ENCODE measurements at regions not wholly inside any gene's neighbourhood (a gene's known extent, or its start where the extent isn't known, plus 50 kb on each side); places are given as distances from the start of the nearest gene placed in this dataset.

GRCh38 chr14:61894452-61895077, 132.3 kb downstream of the SNAPC1 start:
- peak; percentile 76 for DNase-seq

- DNase-seq, result no peak
These were observed 135.1 kb downstream of the SNAPC1 start for GRCh38 chr14:61897300-61897699.

GRCh38 chr14:61898568-61898967, 136.3 kb downstream of the SNAPC1 start:
- DNase-seq, result no peak

GRCh38 chr14:61899497-61899896, 137.3 kb downstream of the SNAPC1 start:
- no peak for DNase-seq

- DNase-seq, result no peak
These were observed 142.7 kb downstream of the SNAPC1 start for GRCh38 chr14:61904946-61905345.

GRCh38 chr14:61911574-61911973, 149.4 kb downstream of the SNAPC1 start:
- no peak for DNase-seq

- no peak for DNase-seq
These were observed 156.8 kb downstream of the SNAPC1 start for GRCh38 chr14:61918998-61919397.

GRCh38 chr14:61923348-61923747, 161.1 kb downstream of the SNAPC1 start:
- no peak for DNase-seq

GRCh38 chr14:61925043-61925442, 162.8 kb downstream of the SNAPC1 start:
- DNase-seq, result no peak

- DNase-seq, result no peak
These were observed 163.7 kb downstream of the SNAPC1 start for GRCh38 chr14:61925732-61926435.

- DNase-seq, result no peak
These were observed 164.8 kb downstream of the SNAPC1 start for GRCh38 chr14:61927060-61927459.

GRCh38 chr14:61927520-61927919, 165.3 kb downstream of the SNAPC1 start:
- DNase-seq, result no peak

GRCh38 chr14:61928300-61928699, 166.1 kb downstream of the SNAPC1 start:
- DNase-seq, result no peak

GRCh38 chr14:61928701-61929100, 166.5 kb downstream of the SNAPC1 start:
- no peak for DNase-seq

GRCh38 chr14:61929651-61930050, 167.4 kb downstream of the SNAPC1 start:
- DNase-seq, result no peak

- no peak for DNase-seq
These were observed 168.1 kb downstream of the SNAPC1 start for GRCh38 chr14:61930101-61930857.

- no peak for DNase-seq
These were observed 170.8 kb downstream of the SNAPC1 start for GRCh38 chr14:61932974-61933373.

GRCh38 chr14:61934385-61934784, 172.2 kb downstream of the SNAPC1 start:
- DNase-seq, result no peak

- DNase-seq, result no peak
These were observed 177.6 kb downstream of the SNAPC1 start for GRCh38 chr14:61939776-61940175.

GRCh38 chr14:61940666-61941420, 178.6 kb downstream of the SNAPC1 start:
- DNase-seq, result no peak

GRCh38 chr14:61941421-61942150, 179.4 kb downstream of the SNAPC1 start:
- no peak for DNase-seq

- DNase-seq, result no peak
These were observed 186.2 kb downstream of the SNAPC1 start for GRCh38 chr14:61948376-61948775.

GRCh38 chr14:61950340-61950739, 188.1 kb downstream of the SNAPC1 start:
- no peak for DNase-seq
